C4-2B (cell line): ENCODE measurements at regions not wholly inside any gene's neighbourhood (a gene's known extent, or its start where the extent isn't known, plus 50 kb on each side); places are given as distances from the start of the nearest gene placed in this dataset.

Source experiments
- ZFX ChIP-seq: fragments of 450-650 bp; IDR thresholded peaks from 2 replicates; pipeline ENCODE4 v1.6.1; 2017
- TF ChIP-seq, protein P1 (sequence below): fragments of 450-650 bp; conservative IDR thresholded peaks from 2 replicates; pipeline ENCODE4 v1.5.1; 2017; ENCODE audit warnings: mild to moderate bottlenecking

DNA sequence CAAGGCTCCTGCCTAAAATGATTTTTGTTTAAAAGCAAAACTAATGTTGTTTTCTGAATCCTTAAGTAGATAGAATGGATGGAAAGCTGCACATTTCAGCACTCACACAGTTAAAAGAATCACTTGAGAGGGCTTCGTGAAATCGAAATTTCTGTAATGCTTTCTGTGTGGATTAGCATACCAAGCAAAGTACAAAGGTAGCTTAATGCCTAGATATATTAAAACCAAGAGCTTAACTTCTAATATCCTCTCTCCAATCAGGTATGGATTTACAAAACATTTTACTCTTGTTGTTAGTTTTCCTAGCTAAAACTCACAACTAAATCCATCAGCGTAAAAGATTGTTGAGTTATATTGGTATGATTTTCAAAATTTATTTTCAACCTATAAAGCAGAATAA lies 378.8 kb upstream of the PRMT6 start:
- TF ChIP-seq, protein P1, sequence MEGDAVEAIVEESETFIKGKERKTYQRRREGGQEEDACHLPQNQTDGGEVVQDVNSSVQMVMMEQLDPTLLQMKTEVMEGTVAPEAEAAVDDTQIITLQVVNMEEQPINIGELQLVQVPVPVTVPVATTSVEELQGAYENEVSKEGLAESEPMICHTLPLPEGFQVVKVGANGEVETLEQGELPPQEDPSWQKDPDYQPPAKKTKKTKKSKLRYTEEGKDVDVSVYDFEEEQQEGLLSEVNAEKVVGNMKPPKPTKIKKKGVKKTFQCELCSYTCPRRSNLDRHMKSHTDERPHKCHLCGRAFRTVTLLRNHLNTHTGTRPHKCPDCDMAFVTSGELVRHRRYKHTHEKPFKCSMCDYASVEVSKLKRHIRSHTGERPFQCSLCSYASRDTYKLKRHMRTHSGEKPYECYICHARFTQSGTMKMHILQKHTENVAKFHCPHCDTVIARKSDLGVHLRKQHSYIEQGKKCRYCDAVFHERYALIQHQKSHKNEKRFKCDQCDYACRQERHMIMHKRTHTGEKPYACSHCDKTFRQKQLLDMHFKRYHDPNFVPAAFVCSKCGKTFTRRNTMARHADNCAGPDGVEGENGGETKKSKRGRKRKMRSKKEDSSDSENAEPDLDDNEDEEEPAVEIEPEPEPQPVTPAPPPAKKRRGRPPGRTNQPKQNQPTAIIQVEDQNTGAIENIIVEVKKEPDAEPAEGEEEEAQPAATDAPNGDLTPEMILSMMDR: no peak
- TF ChIP-seq ZFX: no peak
